Activated naive CD8-positive, alpha-beta T cell treated with anti-CD3 and anti-CD28 coated beads, Interleukin-2, amount 50 U/mL, for 24 hours (primary cell): ENCODE measurements at regions not wholly inside any gene's neighbourhood (a gene's known extent, or its start where the extent isn't known, plus 50 kb on each side); places are given as distances from the start of the nearest gene placed in this dataset.

Experiments used
- ATAC-seq: fragments of 150-1000 bp; cut with Tn5 transposase; one replicate; pipeline ENCODE4 v1.10.0; 2021
- DNase-seq: peaks from one replicate; pipeline ENCODE4 v3.0.0; 2021
- H3K27ac Mint-ChIP-seq: one replicate; pipeline ENCODE4 v1.8.0; 2021; ENCODE audit warnings: mild to moderate bottlenecking, mixed read lengths
- H3K27me3 Mint-ChIP-seq: one replicate; pipeline ENCODE4 v1.8.0; 2021; ENCODE audit warnings: mixed read lengths
- H3K36me3 Mint-ChIP-seq: one replicate; pipeline ENCODE4 v1.8.0; 2021; ENCODE audit warnings: low read depth, mixed read lengths
- H3K4me1 Mint-ChIP-seq: one replicate; pipeline ENCODE4 v1.8.0; 2021; ENCODE audit warnings: mixed read lengths
- H3K4me3 Mint-ChIP-seq: one replicate; pipeline ENCODE4 v1.8.0; 2021; ENCODE audit warnings: mild to moderate bottlenecking, moderate library complexity, mixed read lengths
- H3K9me3 Mint-ChIP-seq: one replicate; pipeline ENCODE4 v1.8.0; 2021; ENCODE audit warnings: mixed read lengths

DNA sequence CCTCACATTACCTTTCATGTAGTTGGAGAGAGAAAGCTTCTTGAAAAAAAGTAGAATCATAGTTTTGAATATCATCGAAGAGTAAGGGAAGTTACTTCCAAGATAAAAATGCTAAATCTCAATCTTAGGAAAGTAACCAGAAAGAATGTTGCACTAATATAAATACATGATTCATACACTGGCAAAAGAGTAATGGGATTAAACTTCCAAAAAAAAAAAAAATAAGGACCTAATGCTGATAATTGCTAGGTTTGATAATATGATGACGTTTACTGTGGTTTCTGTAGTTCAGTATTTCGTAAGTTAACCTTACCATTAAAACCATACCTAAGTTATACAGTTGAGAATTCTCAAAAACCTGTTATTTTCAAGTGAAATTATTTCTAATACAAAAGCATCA lies 573.8 kb upstream of the CDH9 start:
- Mint-ChIP-seq H3K27ac (no peak overlapping the region), H3K27me3 (no peaks in the 10 kb centered on the region), H3K4me1 (no peaks in the 10 kb centered on the region), H3K36me3 (no peaks in the 10 kb centered on the region), H3K4me3 (no peak overlapping the region), H3K9me3 (peaks cover 16% of the 10 kb centered on the region)
- no peak for DNase-seq
- ATAC-seq, result no peak

DNA sequence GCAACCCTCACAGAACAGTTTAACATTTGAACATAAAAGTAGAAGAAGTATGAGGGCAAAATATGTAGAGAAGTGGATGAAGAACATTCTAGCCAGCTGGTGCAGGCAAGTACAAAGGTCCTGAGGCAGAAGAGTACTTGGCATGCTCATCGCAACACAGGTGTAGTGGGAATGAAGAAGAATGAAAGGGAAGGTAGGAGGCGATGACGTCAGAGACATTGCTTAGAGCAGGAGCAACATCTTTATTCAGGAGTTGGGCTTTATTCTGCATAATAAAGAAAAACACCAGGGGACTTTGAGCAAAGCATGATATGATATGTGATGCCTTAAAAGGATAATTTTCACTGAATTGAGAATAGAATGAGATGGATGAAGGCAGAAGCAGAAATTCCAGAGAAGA lies 570.6 kb upstream of the CDH9 start:
- Mint-ChIP-seq H3K4me1 (no peaks in the 10 kb centered on the region), H3K9me3 (peaks cover 8% of the 10 kb centered on the region), H3K36me3 (no peaks in the 10 kb centered on the region), H3K4me3 (no peak overlapping the region), H3K27ac (no peak overlapping the region), H3K27me3 (no peaks in the 10 kb centered on the region)
- DNase-seq (no peak), ATAC-seq (no peak)

DNA sequence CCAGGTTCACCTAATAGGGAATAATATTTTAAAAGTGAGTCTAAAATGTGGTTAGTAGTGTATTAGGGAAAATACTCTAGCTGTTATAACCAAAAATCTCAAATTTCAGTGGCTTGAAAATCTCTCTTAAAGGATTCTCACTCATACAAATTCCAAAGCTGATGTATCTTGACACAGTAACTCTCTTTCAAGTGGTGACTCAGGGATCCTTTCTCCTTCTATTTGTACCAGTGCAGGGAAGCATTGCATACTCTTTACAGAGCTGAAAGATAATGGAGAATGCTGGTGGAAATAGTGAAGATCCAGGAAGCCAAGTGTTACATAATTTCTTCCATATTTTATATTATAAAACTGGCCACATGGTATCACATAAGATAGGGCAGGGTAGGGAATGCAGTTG lies 560.2 kb upstream of the CDH9 start:
- ATAC-seq, result no peak
- no peak overlapping the region for H3K4me3 Mint-ChIP-seq
- no peak for DNase-seq
- no peaks in the 10 kb centered on the region for H3K27me3 Mint-ChIP-seq
- H3K9me3 Mint-ChIP-seq, result no peaks in the 10 kb centered on the region
- no peak overlapping the region for H3K27ac Mint-ChIP-seq
- H3K36me3 Mint-ChIP-seq, result no peaks in the 10 kb centered on the region
- H3K4me1 Mint-ChIP-seq, result no peaks in the 10 kb centered on the region

DNA sequence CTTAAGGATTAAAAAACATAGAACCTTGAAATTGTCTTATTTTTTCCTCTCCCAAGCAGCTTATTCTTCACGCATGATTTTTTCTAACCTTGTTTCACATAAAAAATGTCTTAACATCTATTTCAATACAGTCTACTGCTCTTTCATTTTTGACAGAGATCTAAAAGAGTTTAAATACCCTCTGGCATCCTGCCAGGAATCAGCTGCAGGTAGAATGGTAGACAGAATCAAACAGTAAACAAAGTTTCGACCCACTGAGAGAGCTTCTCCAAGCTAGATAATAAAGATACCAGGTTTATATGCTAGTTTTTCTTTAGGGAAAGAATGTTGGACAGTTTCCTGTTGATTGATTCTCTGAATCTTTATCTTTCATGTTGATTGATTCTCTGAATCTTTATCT lies 555.8 kb upstream of the CDH9 start:
- DNase-seq (no peak), ATAC-seq (no peak)
- no peak overlapping the region for H3K4me3 Mint-ChIP-seq
- H3K4me1 Mint-ChIP-seq, result no peaks in the 10 kb centered on the region
- no peaks in the 10 kb centered on the region for H3K27me3 Mint-ChIP-seq
- H3K27ac Mint-ChIP-seq, result no peak overlapping the region
- H3K36me3 Mint-ChIP-seq, result no peaks in the 10 kb centered on the region
- no peaks in the 10 kb centered on the region for H3K9me3 Mint-ChIP-seq

DNA sequence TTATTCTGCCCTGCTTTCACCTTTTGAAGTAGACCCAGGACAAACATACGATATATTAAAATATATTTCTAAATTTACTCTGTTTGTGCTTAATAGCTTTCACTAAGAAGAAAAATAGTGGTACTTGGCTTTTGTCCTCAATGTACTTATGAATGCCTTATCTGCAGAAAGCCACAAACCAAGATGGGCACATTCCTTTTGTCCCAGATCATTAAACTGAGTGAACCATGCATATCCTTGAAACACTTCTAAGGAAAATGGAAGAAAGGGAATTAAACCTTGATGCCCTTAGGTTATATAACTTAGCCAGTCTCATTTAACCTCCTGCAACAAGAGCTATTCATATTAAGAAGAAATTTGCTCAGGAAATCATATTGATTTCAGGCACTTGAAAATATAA lies 553.8 kb upstream of the CDH9 start:
- no peak overlapping the region for H3K27ac Mint-ChIP-seq
- no peak for ATAC-seq
- H3K36me3 Mint-ChIP-seq, result no peaks in the 10 kb centered on the region
- no peaks in the 10 kb centered on the region for H3K27me3 Mint-ChIP-seq
- no peak for DNase-seq
- no peak overlapping the region for H3K4me3 Mint-ChIP-seq
- H3K9me3 Mint-ChIP-seq, result peaks cover 12% of the 10 kb centered on the region
- no peaks in the 10 kb centered on the region for H3K4me1 Mint-ChIP-seq

DNA sequence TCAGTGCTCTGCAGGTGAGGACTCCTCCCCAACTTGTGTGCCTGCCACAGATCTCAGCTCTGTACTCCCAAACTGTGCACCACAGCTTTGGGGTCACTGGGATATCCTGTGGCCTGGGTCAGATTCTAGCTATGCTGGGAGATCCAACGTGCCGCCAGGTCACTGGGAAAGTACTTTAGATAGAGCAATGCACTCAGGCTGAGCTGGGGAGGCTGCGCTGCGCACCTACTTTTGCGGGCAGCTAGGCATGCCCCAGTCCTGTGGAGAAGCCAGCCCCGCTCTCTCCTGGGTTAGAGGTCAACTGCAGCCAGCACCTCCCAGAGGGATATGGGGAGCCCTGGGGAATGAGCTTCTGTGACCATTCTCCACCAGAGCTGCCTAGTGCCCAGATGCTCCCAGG lies 552.1 kb upstream of the CDH9 start:
- Mint-ChIP-seq H3K4me3 (no peak overlapping the region), H3K9me3 (peaks cover 16% of the 10 kb centered on the region), H3K27me3 (no peaks in the 10 kb centered on the region), H3K27ac (no peak overlapping the region), H3K4me1 (no peaks in the 10 kb centered on the region), H3K36me3 (no peaks in the 10 kb centered on the region)
- ATAC-seq, result no peak
- DNase-seq, result no peak

DNA sequence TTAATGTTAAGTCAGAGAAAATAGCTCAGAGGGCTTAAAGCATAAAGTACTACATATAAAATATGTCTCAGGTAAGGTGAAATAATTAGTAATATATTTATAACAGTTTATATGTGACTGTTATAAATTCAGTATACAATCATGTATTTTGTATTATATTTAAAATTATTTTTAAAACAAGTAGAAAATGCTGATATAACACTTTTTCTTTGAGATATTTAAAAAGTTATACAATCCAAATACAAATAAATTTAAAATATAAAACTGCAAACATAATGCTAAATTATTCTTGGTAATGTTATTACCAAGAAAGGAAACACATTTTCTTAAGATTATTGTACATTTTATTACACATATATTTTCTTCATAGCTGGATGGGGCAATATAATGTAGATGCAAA lies 539.9 kb upstream of the CDH9 start:
- Mint-ChIP-seq H3K4me3 (no peak overlapping the region), H3K27ac (no peak overlapping the region), H3K27me3 (no peaks in the 10 kb centered on the region), H3K9me3 (peaks cover 33% of the 10 kb centered on the region), H3K36me3 (no peaks in the 10 kb centered on the region), H3K4me1 (no peaks in the 10 kb centered on the region)
- DNase-seq, result no peak
- no peak for ATAC-seq

DNA sequence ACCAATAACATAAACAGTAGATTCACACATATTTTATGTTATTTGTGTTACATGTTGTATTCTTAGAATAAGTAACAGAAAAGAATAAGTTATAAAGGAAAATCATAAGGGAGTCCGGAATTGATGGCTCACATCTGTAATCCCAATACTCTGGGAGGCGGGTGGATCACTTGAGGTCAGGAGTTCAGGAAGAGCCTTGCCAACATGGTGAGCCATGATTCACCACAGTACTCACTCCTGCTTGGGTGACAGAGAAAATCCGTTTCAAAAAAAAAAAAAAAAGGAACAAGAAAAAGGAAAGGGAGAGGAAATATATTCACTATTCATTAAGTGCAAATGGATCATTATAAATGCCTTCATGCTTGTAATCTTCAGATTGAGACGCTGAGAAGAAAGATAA lies 533.3 kb upstream of the CDH9 start:
- H3K27ac Mint-ChIP-seq, result no peak overlapping the region
- H3K36me3 Mint-ChIP-seq, result no peaks in the 10 kb centered on the region
- DNase-seq, result no peak
- H3K27me3 Mint-ChIP-seq, result no peaks in the 10 kb centered on the region
- H3K9me3 Mint-ChIP-seq, result peaks cover 6% of the 10 kb centered on the region
- H3K4me3 Mint-ChIP-seq, result no peak overlapping the region
- H3K4me1 Mint-ChIP-seq, result no peaks in the 10 kb centered on the region
- ATAC-seq, result no peak

DNA sequence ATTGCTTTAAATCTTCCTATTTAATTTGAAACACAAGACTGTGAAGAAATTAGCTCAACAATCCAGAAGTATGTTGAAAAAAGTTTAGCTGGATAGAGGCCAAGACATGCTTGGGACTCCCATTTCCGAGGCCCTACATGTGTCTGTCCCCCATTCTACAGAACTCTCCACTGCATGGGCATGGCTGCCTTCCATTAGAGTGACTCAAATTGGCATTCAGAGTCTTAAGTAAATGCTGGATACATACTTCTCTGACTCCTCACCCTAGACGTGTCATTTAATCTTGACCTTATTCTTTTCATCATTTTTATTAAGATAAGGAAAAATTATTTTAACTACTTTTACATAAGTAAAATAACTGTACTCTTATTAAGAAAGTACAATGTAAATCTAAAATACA lies 530.4 kb upstream of the CDH9 start:
- Mint-ChIP-seq H3K4me1 (no peaks in the 10 kb centered on the region), H3K27ac (no peak overlapping the region), H3K27me3 (no peaks in the 10 kb centered on the region), H3K36me3 (no peaks in the 10 kb centered on the region), H3K4me3 (no peak overlapping the region), H3K9me3 (peaks cover 6% of the 10 kb centered on the region)
- ATAC-seq, result no peak
- no peak for DNase-seq

DNA sequence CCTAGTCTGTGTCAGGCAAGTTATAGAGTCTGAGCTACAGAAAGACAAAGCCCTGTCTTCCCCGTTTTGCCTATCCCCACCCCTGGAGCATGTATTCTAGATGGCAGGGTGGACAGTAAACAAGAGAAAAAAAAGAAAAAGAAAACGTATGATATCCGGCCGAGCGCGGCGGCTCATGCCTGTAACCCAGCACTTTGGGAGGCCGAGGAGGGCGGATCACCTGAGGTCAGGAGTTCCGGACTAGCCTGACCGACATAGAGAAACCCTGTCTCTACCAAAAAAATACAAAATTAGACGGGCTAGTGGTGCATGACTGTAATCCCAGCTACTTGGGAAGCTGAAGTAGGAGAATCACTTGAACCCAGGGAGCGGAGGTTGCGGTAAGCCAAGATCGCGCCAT lies 523.0 kb upstream of the CDH9 start:
- H3K27ac Mint-ChIP-seq, result no peak overlapping the region
- DNase-seq (no peak), ATAC-seq (no peak)

DNA sequence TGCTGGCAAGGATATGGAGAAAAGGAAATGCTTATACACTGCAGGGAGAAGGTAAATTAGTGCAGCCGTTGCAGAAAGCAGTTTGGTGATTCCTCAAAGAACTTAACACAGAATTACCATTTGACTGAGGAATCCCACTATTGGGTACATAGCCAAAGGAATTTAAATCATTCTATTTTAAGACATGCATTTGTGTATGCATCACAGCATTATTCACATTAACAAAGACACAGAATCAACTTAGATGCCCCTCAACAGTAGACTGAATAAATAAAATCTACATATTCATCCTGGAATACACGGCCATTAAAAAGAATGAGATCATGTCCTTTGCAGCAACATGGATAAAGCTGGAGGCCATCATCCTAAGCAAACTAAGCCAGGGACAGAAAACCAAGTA lies 510.1 kb upstream of the CDH9 start:
- Mint-ChIP-seq H3K27me3 (no peaks in the 10 kb centered on the region), H3K27ac (no peak overlapping the region), H3K36me3 (no peaks in the 10 kb centered on the region), H3K4me1 (no peaks in the 10 kb centered on the region), H3K4me3 (no peak overlapping the region), H3K9me3 (peaks cover 12% of the 10 kb centered on the region)
- ATAC-seq (no peak), DNase-seq (no peak)

More for the DNA sequence above, 523.0 kb upstream of the CDH9 start:
- Mint-ChIP-seq H3K4me1 (no peaks in the 10 kb centered on the region), H3K27me3 (no peaks in the 10 kb centered on the region), H3K36me3 (no peaks in the 10 kb centered on the region), H3K4me3 (no peak overlapping the region), H3K9me3 (peaks cover 8% of the 10 kb centered on the region)

DNA sequence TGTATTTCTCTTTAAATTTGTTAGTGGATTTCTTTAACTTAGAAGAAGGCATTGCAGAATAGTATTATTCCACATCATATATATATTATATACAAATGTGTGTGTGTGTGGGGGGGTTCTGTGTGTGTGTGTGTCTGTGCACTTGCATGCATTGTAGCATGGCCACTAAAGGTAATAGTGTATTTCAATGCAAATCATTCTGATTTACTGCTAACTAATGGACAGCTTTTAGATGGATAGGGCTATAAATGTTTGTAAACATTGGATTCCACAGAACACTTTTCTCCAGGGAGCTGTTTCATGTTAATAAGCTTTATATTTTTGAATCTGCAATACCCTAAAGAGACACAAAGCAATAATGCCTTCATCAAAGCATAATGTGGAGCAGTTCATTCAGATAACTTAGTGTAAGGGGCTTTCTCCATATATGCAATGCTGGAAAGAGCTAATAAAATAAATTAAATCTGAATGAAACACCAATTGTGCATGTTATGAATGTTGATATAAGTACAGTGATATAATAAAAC lies 496.7 kb upstream of the CDH9 start:
- no peaks in the 10 kb centered on the region for H3K9me3 Mint-ChIP-seq
- ATAC-seq, result no peak
- no peak overlapping the region for H3K27ac Mint-ChIP-seq
- DNase-seq, result no peak
- no peak overlapping the region for H3K4me3 Mint-ChIP-seq
- no peaks in the 10 kb centered on the region for H3K36me3 Mint-ChIP-seq
- H3K4me1 Mint-ChIP-seq, result no peaks in the 10 kb centered on the region
- H3K27me3 Mint-ChIP-seq, result no peaks in the 10 kb centered on the region

DNA sequence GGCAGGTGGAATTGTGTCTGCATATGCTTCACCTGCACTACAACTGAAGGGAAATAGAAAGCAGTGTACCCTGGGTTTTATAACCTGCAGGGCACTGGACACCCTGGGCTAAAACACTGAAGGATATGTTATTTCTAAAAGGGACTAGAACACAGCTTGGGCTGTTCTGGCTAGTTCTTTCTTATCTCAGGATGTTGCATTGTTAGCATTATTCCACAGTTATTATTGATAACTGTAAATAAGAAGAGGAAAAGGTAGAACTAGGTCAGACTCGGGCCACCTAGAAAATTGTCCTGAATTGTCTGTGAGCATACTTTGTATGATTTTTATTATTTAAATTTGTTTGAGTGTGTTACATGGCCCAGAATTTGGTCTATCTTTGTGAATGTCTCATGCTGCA lies 493.9 kb upstream of the CDH9 start:
- H3K27ac Mint-ChIP-seq, result no peak overlapping the region
- ATAC-seq (no peak), DNase-seq (no peak)
- H3K4me3 Mint-ChIP-seq, result no peak overlapping the region
- H3K36me3 Mint-ChIP-seq, result no peaks in the 10 kb centered on the region
- H3K27me3 Mint-ChIP-seq, result no peaks in the 10 kb centered on the region
- H3K4me1 Mint-ChIP-seq, result no peaks in the 10 kb centered on the region
- H3K9me3 Mint-ChIP-seq, result peaks cover under 1% of the 10 kb centered on the region

DNA sequence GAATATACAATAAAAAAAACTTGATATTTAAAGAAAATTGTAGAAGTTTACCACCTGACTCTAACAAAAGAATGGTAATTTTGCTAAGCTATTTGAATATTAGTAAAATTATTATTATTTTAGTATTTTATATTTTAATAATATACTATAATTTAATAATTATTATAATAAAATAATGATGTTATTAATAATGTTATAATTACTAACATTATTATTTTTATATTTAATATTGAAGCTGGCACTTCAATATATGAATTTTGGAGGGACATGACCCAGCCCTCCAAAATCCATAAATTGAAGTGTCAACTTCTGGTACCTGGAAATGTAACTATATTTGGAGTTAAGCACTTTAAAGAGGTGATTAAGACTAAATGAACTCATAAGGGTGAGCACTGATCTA lies 486.1 kb upstream of the CDH9 start:
- ATAC-seq (no peak), DNase-seq (no peak)
- Mint-ChIP-seq H3K4me1 (no peaks in the 10 kb centered on the region), H3K27ac (no peak overlapping the region), H3K36me3 (no peaks in the 10 kb centered on the region), H3K9me3 (peaks cover 24% of the 10 kb centered on the region), H3K4me3 (no peak overlapping the region), H3K27me3 (no peaks in the 10 kb centered on the region)

DNA sequence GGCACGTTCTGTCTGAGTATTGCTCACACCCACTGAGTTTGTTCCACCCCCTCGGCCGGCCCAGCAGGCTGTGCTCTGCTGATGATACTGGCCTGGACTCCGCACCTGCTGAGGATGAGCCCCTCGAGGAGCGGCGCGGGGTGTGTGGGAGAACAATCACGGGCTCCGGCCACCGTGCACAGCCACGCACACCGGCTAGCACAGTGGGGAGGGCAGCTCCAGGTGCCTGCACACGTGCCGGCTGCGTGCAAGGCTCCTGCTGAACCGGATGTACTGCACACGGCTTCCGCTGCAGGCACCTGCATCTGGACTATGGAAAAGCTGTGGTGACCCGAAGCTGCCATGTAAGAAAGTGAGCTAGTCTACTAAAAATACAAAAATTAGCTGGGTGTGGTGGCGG lies 485.2 kb upstream of the CDH9 start:
- Mint-ChIP-seq H3K4me3 (no peak overlapping the region), H3K27ac (no peak overlapping the region), H3K27me3 (no peaks in the 10 kb centered on the region), H3K4me1 (no peaks in the 10 kb centered on the region), H3K36me3 (no peaks in the 10 kb centered on the region), H3K9me3 (peaks cover 28% of the 10 kb centered on the region)
- DNase-seq (no peak), ATAC-seq (no peak)

DNA sequence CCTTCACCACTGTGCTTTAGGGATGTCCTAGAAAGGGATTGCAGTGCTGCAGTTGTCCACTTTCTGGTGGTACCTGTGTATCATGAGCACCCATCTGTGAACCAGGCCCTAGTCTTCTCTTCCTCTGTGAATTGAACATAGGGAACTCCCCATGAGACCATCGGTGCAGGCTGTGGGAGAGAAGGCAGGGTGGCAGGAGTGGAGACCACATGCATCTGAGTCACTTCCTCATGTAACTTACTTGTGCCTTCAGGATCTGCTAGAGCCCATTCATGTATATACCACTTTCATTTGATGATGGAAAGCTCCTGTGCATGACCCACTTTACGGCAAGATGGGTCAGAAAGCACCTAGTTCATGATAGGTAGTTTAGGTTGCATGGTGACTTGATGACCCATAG lies 478.1 kb upstream of the CDH9 start:
- Mint-ChIP-seq H3K36me3 (no peaks in the 10 kb centered on the region), H3K27me3 (no peaks in the 10 kb centered on the region), H3K27ac (no peak overlapping the region), H3K4me3 (no peak overlapping the region), H3K4me1 (no peaks in the 10 kb centered on the region), H3K9me3 (peaks cover 32% of the 10 kb centered on the region)
- DNase-seq, result no peak
- no peak for ATAC-seq
